HG02970 (cell line): ENCODE measurements at regions not wholly inside any gene's neighbourhood (a gene's known extent, or its start where the extent isn't known, plus 50 kb on each side); places are given as distances from the start of the nearest gene placed in this dataset.

ENCODE experiments used
- ATAC-seq: cut with Tn5 transposase; IDR thresholded peaks from one replicate; pipeline ENCODE4 v1.9.1; 2021; ENCODE audit warnings: mild to moderate bottlenecking, moderate library complexity, moderate number of reproducible peaks; ENCODE audit not compliant: unreplicated experiment, low FRiP score

DNA sequence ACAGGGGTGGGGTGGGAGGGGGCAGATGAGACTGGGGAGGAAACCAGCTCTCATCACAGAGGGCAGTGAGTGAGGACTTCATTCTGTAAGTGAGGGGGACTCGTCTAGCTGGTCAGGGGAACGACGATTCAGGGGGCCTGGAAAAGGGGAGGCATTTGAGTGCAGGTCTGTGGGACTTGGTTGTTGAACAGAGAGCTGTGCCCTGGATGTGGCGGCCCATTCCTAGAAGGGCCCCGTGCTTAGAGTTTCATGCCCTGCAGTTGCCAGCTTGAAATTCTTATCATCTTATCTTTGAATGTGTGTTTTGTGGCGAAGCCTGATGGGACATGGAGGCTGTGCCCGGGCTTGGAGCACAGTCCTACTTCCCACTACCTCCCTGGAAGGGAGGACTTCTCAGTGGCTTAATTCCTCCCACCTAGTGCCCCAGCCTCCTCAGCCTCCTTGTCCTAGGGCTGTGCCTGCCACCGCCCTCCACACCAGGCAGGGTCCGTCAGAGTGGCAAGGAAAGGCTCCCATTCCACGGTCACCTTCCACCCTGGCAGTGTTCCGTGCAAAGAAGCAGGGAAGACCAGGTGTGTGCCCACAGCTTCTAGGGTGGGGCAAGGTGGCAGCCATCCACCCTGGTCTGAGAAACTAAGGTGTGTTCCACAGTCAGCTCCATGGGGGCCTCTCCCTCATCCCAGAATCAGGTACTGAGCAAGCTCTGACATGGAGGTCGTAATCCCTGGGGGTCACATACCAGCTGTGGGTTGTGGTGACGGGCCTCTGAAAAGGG, 59.7 kb upstream of the LMO1 start:
- no peak for ATAC-seq

DNA sequence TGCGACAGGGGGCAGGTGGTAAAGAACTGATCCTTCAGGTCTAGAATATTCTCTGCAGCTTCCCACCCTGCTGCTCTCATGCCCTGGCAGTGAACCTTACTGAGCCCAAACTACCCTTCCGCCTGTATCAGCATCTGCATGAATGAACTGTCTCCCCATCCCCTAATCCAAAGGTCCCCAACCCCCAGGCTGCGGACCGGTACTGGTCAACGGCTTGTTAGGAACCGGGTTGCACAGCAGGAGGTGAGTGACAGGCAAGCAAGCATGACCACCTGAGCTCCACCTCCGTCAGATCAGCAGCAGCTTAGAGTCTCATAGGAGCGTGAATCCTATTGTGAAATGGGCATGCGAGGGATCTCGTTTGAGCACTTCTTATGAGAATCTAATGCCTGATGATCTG, 58.2 kb upstream of the LMO1 start:
- no peak for ATAC-seq

DNA sequence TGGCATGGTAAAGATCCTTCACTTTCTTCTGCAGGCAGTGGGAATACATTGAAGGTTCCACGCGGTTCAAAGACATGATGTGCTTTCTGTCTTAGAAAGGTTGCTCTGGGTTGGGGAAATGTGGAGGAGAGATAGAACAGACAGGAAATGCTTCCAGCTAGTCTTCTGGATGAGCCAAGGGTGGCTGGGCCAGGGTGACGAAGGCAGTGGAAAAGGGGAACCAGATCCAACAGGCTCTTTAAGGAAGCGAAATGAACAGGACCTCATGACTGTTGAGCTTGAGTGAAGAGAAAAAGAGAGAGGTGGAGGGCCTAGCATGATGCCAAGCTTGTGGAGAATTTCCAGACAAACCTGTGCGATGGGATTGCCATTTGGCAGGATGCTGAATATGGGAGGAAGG, 56.4 kb upstream of the LMO1 start:
- ATAC-seq = no peak

DNA sequence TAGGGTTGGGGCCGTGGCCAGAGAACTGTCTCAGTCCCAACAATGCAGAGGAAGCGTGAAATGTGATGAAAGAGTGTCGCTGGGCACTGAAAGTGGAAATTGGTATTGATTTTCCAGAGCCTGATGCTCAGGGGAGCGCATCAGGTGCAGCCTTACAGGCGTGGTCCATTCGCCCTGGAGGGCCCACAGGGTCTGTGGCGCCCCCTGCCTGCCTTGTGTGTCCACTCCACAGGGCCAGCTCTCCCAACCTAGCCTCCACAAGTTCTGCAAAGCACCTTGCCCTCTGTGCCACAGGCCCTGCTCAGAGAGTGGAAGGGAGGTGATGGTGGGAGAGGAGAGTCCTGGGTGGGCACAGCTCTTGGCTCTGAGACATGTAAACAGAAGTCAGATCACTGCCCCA, 54.9 kb upstream of the LMO1 start:
- ATAC-seq = no peak

DNA sequence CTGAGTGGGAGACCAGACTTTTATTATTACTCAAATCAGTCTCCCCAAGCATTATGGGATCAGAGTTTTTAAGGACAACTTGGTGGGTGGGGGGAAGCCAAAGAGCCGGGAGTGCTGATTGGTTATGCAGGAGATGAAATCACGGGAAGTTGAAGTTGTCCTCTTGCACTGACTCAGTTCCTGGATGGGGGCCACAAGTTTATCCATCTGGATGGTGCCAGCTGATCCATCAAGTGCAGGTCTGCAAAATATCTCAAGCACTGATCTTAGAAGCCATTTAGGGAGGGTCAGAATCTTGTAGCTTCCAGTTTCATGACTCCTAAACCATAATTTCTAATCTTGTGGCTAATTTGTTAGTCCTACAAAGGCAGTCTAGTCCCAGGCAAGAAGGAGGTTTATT, 53.5 kb upstream of the LMO1 start:
- ATAC-seq = no peak

DNA sequence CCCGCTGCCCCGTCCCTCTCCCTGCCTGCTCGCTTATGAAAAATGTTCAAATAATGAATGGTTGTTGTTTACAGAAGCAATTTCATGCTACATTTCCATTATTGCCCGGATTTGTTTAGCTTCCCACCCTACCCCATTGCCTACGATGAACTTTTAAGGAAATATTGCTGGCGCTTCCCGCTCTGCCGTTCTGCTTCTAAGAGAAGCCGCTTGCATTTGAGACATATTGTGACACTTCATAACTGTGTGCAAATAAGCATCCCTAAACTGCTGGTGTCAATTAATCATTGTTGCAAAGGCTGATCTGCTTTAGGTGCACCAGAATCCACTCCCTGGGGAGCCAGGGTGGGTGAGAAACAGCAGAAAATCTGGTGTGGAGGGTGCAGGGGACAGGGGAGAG, 52.3 kb upstream of the LMO1 start:
- no peak for ATAC-seq

DNA sequence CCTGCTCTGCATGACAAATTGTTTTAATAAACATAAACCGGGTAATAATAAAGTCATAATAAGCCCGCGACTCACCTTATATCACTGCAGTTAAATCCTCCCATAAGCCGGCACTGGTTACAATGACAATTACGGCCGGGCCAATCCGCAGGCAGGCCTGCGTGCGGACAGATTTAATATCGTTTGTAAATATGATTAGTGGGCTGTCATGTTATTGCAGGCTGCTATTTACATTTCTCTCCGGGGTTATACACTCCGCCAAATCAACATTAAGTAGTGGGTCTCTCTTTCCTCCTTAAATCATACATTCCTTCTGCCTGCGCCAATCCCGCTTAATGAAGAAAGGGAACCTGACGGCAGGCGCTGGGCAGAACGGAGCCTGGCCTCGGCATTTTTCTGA, 51.8 kb upstream of the LMO1 start:
- no peak for ATAC-seq

DNA sequence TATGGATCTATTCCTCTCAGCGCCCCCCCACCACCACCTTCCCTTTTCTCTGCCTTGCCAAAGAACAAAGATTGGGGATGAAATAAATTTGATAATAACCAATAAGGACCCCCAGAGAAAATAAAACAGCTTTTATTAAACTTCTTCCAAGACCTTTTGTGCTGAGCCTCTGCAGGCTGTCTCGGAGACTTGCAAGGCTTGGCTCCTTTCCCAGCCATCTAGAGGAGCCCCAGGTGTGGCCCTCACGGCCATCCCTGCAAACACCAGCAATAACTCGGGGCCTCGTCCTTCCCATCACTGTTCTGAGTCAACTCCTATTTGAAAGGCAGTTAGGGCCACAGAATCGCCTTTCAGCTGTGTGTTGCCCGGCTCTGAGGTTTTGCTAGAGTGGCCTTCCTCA, 51.2 kb upstream of the LMO1 start:
- no peak for ATAC-seq

DNA sequence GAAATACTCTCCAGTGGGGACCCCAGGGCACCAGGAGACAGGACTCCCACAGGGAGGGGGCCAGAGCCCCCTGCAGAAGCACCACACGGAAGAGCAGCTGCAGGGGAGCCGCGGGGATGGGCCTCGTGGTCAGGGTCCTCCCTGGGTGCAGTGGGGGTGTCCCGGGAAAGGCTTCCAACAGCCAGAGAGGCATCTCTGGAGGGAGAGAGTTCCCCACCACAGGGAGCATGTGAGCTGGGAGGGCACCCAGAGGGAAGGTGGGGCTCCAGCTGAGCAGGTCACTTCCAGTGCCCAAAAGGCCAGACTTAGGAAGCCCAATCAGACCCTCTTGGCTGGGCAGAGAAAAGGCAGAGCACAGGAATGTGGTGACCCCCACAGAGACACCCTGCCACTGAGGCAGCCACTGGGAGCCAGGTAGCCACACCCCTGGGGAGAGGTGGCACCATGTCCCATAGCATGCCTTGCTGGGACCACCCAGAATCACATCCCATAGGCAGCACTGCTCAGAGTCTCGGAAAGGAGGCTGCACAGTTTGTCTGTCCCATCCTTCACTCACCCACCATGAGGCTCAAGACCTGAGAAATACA, 49.9 kb upstream of the LMO1 start:
- no peak for ATAC-seq
